Lower leg skin (tissue), 3 donors: ENCODE measurements at regions not wholly inside any gene's neighbourhood (a gene's known extent, or its start where the extent isn't known, plus 50 kb on each side); places are given as distances from the start of the nearest gene placed in this dataset.

Experiments
- CTCF ChIP-seq, 3 donors: fragments of 450-650 bp; IDR thresholded peaks; one replicate each; pipeline ENCODE4 v1.5.1; 2016; ENCODE audit warnings: antibody characterized with exemption in 3 of 3, mild to moderate bottlenecking in 3 of 3, moderate library complexity in 2 of 3
- POLR2A ChIP-seq, 2 donors: fragments of 450-650 bp; IDR thresholded peaks; one replicate each; pipeline ENCODE4 v1.6.1; 2016 to 2017; ENCODE audit warnings: antibody characterized with exemption in 2 of 2, mild to moderate bottlenecking in 1 of 2, moderate library complexity in 1 of 2

GRCh38 chr5:31124026-31124425, 69.5 kb upstream of the CDH6 start:
- TF ChIP-seq CTCF (IDR thresholded peaks at IDR 0.05) = no peak
- TF ChIP-seq POLR2A (IDR thresholded peaks at IDR 0.05) = no peak
